ENCODE measurements at regions not wholly inside any gene's neighbourhood (a gene's known extent, or its start where the extent isn't known, plus 50 kb on each side); places are given as distances from the start of the nearest gene placed in this dataset.
"Not testable (repeated sequence)": the region's sequence is repeated elsewhere in the genome, so short reads cannot be mapped to it uniquely, and the experiment has no call there.

DNA sequence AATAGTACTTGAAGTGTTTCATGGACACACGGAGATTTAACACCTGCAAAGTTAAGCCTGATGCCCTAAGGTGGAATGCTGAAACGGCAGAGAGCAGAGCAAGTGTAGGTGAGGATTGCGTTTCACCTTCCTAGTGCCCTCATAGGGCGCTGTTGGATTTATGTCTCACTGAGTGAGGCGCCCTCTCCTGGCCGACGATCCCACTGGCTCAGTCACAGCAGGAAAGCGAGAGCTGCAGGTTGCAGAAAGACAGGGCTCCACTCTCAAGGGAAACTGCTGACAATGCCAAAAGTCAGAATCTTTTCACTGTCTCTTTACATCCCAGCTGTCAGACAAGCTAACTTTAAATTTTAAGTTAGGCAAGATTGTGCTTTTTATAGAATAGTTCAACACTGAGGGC, 127.6 kb downstream of the POTEC start:
- H3K4me3 ChIP-seq; H3K9me3 ChIP-seq; H3K27me3 ChIP-seq; H3K36me3 ChIP-seq; H3K4me1 ChIP-seq; DNase-seq (ENCODE audit: extremely low spot score in 2 of 2); intact Hi-C loops (cut with DNase I); H3K27ac ChIP-seq: not testable (repeated sequence)
- TF ChIP-seq, protein P1, sequence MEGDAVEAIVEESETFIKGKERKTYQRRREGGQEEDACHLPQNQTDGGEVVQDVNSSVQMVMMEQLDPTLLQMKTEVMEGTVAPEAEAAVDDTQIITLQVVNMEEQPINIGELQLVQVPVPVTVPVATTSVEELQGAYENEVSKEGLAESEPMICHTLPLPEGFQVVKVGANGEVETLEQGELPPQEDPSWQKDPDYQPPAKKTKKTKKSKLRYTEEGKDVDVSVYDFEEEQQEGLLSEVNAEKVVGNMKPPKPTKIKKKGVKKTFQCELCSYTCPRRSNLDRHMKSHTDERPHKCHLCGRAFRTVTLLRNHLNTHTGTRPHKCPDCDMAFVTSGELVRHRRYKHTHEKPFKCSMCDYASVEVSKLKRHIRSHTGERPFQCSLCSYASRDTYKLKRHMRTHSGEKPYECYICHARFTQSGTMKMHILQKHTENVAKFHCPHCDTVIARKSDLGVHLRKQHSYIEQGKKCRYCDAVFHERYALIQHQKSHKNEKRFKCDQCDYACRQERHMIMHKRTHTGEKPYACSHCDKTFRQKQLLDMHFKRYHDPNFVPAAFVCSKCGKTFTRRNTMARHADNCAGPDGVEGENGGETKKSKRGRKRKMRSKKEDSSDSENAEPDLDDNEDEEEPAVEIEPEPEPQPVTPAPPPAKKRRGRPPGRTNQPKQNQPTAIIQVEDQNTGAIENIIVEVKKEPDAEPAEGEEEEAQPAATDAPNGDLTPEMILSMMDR (IDR thresholded peaks at IDR 0.05), result peak in 1 of 3 experiments; percentile 23

DNA sequence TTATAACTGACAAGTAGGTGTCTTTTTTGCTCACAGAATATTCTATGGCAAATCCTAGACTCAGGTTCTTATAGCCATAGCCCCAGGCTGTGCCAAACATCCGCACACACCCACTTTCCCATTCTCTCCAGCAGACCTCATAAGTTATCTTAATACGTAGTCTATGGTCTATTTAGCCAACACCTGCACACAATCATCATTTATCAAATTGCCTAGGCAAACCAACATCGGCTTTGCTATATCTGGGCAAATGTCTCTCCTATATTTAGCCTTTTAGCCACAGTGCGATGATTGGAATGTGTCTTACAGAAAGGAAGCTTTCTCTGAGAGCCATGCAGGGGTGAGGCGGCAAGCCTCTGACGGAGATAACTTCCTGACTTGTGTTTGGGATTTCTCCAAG, 128.0 kb downstream of the POTEC start:
- H3K36me3 ChIP-seq; DNase-seq (ENCODE audit: extremely low spot score in 2 of 2); H3K27me3 ChIP-seq; H3K27ac ChIP-seq; intact Hi-C loops (cut with DNase I); H3K4me3 ChIP-seq; H3K4me1 ChIP-seq; H3K9me3 ChIP-seq: not testable (repeated sequence)

DNA sequence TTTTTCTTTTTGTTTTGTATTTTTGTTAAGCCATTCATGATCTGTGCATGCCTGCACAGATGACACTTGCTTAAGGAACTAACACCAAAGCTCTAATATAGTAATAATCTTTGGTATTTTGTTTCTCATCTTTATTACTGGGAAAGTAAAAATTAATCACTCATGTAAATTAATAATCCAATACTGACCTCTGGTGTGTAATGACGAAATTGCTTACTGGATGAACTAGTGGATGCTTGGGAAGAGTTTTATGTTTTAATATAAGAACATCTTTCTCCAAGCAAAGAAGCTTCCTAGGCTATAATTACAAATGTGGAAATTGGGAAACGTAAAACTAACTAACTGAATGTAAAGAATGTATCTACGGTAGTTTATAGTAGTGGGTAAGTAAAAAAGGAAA, 147.9 kb downstream of the POTEC start:
- intact Hi-C loops (cut with DNase I); H3K9me3 ChIP-seq; H3K27ac ChIP-seq; DNase-seq (ENCODE audit: extremely low spot score in 2 of 2); H3K4me1 ChIP-seq; H3K36me3 ChIP-seq; H3K27me3 ChIP-seq; H3K4me3 ChIP-seq: not testable (repeated sequence)

GRCh38 chr18:14393563-14394103, 149.8 kb downstream of the POTEC start:
- H3K27me3 ChIP-seq; H3K4me3 ChIP-seq; DNase-seq (ENCODE audit: extremely low spot score in 2 of 2); intact Hi-C loops (cut with DNase I); H3K36me3 ChIP-seq; H3K4me1 ChIP-seq; H3K27ac ChIP-seq; H3K9me3 ChIP-seq: not testable (repeated sequence)

- H3K27me3 ChIP-seq; intact Hi-C loops (cut with DNase I); DNase-seq (ENCODE audit: extremely low spot score in 2 of 2); H3K36me3 ChIP-seq; H3K27ac ChIP-seq; H3K4me3 ChIP-seq; H3K9me3 ChIP-seq; H3K4me1 ChIP-seq: not testable (repeated sequence)
These were observed 150.8 kb downstream of the POTEC start for GRCh38 chr18:14392604-14393003.

GRCh38 chr18:14384961-14385360, 158.4 kb downstream of the POTEC start:
- H3K27ac ChIP-seq; H3K9me3 ChIP-seq; H3K27me3 ChIP-seq; DNase-seq (ENCODE audit: extremely low spot score in 2 of 2); H3K36me3 ChIP-seq; H3K4me3 ChIP-seq; H3K4me1 ChIP-seq; intact Hi-C loops (cut with DNase I): not testable (repeated sequence)

DNA sequence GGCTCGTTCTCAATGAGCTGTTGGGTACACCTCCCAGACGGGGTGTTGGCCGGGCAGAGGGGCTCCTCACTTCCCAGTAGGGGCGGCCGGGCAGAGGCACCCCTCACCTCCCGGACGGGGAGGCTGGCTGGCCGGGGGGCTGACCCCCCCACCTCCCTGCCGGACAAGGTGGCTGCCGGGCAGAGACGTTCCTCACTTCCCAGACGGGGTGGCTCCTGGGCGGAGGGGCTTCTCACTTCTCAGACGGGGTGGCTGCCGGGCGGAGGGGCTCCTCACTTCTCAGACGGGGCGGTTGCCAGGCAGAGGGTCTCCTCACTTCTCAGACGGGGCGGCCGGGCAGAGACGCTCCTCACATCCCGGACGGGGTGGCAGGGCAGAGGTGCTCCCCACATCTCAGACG, 160.7 kb downstream of the POTEC start:
- H3K36me3 ChIP-seq; H3K27me3 ChIP-seq; H3K9me3 ChIP-seq; H3K4me3 ChIP-seq; intact Hi-C loops (cut with DNase I); H3K27ac ChIP-seq; DNase-seq (ENCODE audit: extremely low spot score in 2 of 2); H3K4me1 ChIP-seq: not testable (repeated sequence)

- H3K27ac ChIP-seq; H3K4me1 ChIP-seq; DNase-seq (ENCODE audit: extremely low spot score in 2 of 2); H3K36me3 ChIP-seq; H3K27me3 ChIP-seq; intact Hi-C loops (cut with DNase I); H3K4me3 ChIP-seq; H3K9me3 ChIP-seq: not testable (repeated sequence)
These were observed 163.9 kb downstream of the POTEC start for GRCh38 chr18:14379489-14379888.

DNA sequence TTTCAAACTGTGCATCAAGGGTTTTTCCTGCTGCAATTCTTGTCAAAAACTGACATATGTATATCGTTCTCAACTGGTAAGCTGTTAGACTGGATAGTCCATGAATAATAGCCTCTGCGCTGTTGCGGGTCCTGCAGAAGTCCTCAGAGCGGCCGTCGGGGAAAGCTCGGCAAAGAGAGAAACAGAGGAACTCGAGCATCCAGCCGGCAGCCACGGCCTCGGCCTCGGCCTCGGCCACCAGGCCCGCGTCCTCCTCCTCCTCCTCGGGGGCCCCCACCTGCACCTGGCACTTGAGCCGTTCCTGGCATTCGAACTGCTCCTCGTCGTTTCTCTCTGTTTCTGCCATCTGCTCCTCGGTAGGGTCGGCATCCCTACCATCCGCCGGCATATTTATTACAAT, 165.0 kb downstream of the POTEC start:
- H3K27ac ChIP-seq; intact Hi-C loops (cut with DNase I); H3K4me3 ChIP-seq; H3K27me3 ChIP-seq; H3K4me1 ChIP-seq; H3K9me3 ChIP-seq; DNase-seq (ENCODE audit: extremely low spot score in 2 of 2); H3K36me3 ChIP-seq: not testable (repeated sequence)

- DNase-seq (ENCODE audit: extremely low spot score in 2 of 2); intact Hi-C loops (cut with DNase I): not testable (repeated sequence)
These were observed 182.1 kb downstream of the POTEC start for GRCh38 chr18:14361346-14361745.

GRCh38 chr18:14357553-14358297, 185.7 kb downstream of the POTEC start:
- H3K9me3 ChIP-seq; H3K4me1 ChIP-seq; intact Hi-C loops (cut with DNase I); H3K36me3 ChIP-seq; H3K27ac ChIP-seq; H3K27me3 ChIP-seq; DNase-seq (ENCODE audit: extremely low spot score in 2 of 2); H3K4me3 ChIP-seq: not testable (repeated sequence)

More at GRCh38 chr18:14361346-14361745, 182.1 kb downstream of the POTEC start:
- not testable (repeated sequence) for H3K27me3 ChIP-seq, H3K9me3 ChIP-seq, H3K27ac ChIP-seq, H3K4me1 ChIP-seq, H3K4me3 ChIP-seq, H3K36me3 ChIP-seq

- DNase-seq (ENCODE audit: extremely low spot score in 2 of 2); intact Hi-C loops (cut with DNase I); H3K4me3 ChIP-seq: not testable (repeated sequence)
These were observed 201.2 kb downstream of the POTEC start for GRCh38 chr18:14342170-14342569.

DNA sequence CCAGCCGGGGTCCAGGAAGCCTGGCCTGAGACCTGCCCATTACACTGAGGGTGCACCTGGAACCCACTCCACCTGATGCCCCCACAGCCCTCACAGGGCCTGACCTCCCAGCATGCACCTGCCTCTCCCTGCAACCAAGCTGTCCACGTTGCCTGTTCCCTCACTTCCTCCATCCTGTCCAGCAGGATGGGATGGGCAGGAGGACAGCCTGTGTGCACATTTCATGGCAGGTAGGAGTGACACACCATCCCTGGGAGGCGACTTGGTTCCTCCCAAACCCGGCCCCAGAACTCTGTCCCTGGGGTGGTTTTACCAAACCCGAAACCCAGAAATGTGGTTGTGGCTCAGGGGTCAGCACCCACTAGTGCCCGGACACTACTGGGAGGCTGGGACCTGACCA, 203.8 kb upstream of the ZNF519 start:
- H3K27me3 ChIP-seq; H3K4me3 ChIP-seq; H3K9me3 ChIP-seq; H3K4me1 ChIP-seq; H3K36me3 ChIP-seq; H3K27ac ChIP-seq; DNase-seq (ENCODE audit: extremely low spot score in 2 of 2); intact Hi-C loops (cut with DNase I): not testable (repeated sequence)

More at GRCh38 chr18:14342170-14342569, 201.2 kb downstream of the POTEC start:
- not testable (repeated sequence) for H3K36me3 ChIP-seq, H3K27me3 ChIP-seq, H3K9me3 ChIP-seq, H3K27ac ChIP-seq, H3K4me1 ChIP-seq

Data from vagina (tissue), 2 donors.